ENCODE measurements at regions not wholly inside any gene's neighbourhood (a gene's known extent, or its start where the extent isn't known, plus 50 kb on each side); places are given as distances from the start of the nearest gene placed in this dataset.

DNA sequence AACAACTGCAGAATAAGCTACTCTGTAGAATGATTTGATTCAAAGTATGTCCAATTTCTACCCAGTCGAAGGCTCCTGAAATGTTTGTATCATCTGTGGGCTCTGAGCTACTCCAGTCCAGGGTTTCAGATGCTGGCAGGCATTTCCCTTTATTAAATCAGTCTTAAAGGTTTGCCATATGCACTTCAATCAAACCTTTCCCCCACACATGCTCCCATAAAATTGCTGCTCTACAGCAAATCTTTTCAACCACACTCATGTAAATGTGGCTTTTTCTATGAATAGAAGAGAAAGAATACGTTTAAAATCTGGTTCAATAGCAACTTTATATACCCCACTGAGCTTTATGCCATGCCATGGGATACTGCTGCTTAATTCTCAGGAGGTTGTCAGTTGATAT, 242.4 kb upstream of the MAP3K7 start:
- Histone ChIP-seq H4K8ac (replicated peaks; ENCODE audit: insufficient read length, low read depth, low read length) (no peak overlapping the region), H2BK15ac (ENCODE audit: low read depth, low read length) (no peak overlapping the region), H3K4ac (ENCODE audit: low read depth, low read length) (no peak overlapping the region), H2AFZ (ENCODE audit: low read length) (no peak overlapping the region), H4K91ac (ENCODE audit: insufficient read length, low read depth, low read length) (no peak overlapping the region), H2BK12ac (ENCODE audit: insufficient read length, low read depth, low read length) (no peak overlapping the region), H3K9ac (ENCODE audit: extremely low read depth, insufficient read length, low read length) (no peak overlapping the region), H3K56ac (ENCODE audit: insufficient read length, low read depth, low read length) (no peak overlapping the region), H3K14ac (ENCODE audit: insufficient read depth, low read length) (no peak overlapping the region), H4K20me1 (ENCODE audit: control insufficient read depth, insufficient read depth, insufficient read length) (no peaks in the 10 kb centered on the region), H3K23me2 (ENCODE audit: insufficient read length, low read depth, low read length, poor library complexity, severe bottlenecking) (no peaks in the 10 kb centered on the region), H2BK20ac (ENCODE audit: low read depth, low read length, poor library complexity, severe bottlenecking) (no peak overlapping the region), H3K4me1 (ENCODE audit: insufficient read depth, low read length) (no peaks in the 10 kb centered on the region), H3K79me1 (ENCODE audit: insufficient read depth, low read depth, low read length, poor library complexity, severe bottlenecking) (no peaks in the 10 kb centered on the region), H3K9me3 (ENCODE audit: control insufficient read depth, low read depth, low read length) (no peaks in the 10 kb centered on the region), H3K27me3 (ENCODE audit: insufficient read depth, low read length) (no peaks in the 10 kb centered on the region), H3K23ac (ENCODE audit: insufficient read length, low read depth, low read length) (no peak overlapping the region), H3K4me2 (ENCODE audit: insufficient read depth, insufficient read length, low read length) (no peak overlapping the region), H3K79me2 (ENCODE audit: insufficient read depth, low read length) (no peaks in the 10 kb centered on the region), H2BK5ac (ENCODE audit: insufficient read length, low read length) (no peak overlapping the region), H3K18ac (ENCODE audit: insufficient read length, low read depth, low read length) (no peak overlapping the region), H4K5ac (ENCODE audit: insufficient read length, low read depth, low read length) (no peak overlapping the region), H3K27ac (ENCODE audit: insufficient read length, low read depth, low read length) (no peak overlapping the region), H2BK120ac (ENCODE audit: low read depth, low read length, poor library complexity, severe bottlenecking) (no peak overlapping the region), H2AK5ac (ENCODE audit: insufficient read length, low read length) (no peak overlapping the region), H3T11ph (ENCODE audit: low read length) (no peak overlapping the region)
- peaks cover 3 to 14% of the 10 kb centered on the region in 2 experiments; a peak in 4 of 5 replicates for H3K9me3 Mint-ChIP-seq
- no peaks in the 10 kb centered on the region; a peak in 2 of 4 replicates for H3K4me1 Mint-ChIP-seq
- no CpG with 5 or more reads among the region's 2 CpGs for WGBS (ENCODE audit: extremely low coverage, insufficient read length, low lambda C conversion rate)
- H3K27ac Mint-ChIP-seq = no peak overlapping the region
- DNase-seq = no peak
- TF ChIP-seq, protein P1, sequence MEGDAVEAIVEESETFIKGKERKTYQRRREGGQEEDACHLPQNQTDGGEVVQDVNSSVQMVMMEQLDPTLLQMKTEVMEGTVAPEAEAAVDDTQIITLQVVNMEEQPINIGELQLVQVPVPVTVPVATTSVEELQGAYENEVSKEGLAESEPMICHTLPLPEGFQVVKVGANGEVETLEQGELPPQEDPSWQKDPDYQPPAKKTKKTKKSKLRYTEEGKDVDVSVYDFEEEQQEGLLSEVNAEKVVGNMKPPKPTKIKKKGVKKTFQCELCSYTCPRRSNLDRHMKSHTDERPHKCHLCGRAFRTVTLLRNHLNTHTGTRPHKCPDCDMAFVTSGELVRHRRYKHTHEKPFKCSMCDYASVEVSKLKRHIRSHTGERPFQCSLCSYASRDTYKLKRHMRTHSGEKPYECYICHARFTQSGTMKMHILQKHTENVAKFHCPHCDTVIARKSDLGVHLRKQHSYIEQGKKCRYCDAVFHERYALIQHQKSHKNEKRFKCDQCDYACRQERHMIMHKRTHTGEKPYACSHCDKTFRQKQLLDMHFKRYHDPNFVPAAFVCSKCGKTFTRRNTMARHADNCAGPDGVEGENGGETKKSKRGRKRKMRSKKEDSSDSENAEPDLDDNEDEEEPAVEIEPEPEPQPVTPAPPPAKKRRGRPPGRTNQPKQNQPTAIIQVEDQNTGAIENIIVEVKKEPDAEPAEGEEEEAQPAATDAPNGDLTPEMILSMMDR (conservative IDR thresholded peaks at IDR 0.05) = no peak
- no peak overlapping the region for H3K4me3 Mint-ChIP-seq
- H3K27me3 Mint-ChIP-seq (ENCODE audit: low read depth) = no peaks in the 10 kb centered on the region
- H3K36me3 Mint-ChIP-seq (ENCODE audit: insufficient read depth in 1 of 3, low read depth in 3 of 3) = peaks cover 3 to 7% (median 7%) of the 10 kb centered on the region in 3 experiments; a peak in 4 of 7 replicates

Data from H9 (cell line).